DOHH2 (cell line): ENCODE measurements at regions not wholly inside any gene's neighbourhood (a gene's known extent, or its start where the extent isn't known, plus 50 kb on each side); places are given as distances from the start of the nearest gene placed in this dataset.

ENCODE experiments used
- H3F3A ChIP-seq: fragments of 200-600 bp; sonication (generic), shearing (Covaris generic); 2 replicates; pipeline ENCODE4 v1.6.0; 2016; ENCODE audit warnings: antibody characterized with exemption, mild to moderate bottlenecking; ENCODE audit not compliant: control insufficient read depth, insufficient read depth
- H3K27ac ChIP-seq: fragments of 200-600 bp; sonication (generic); 2 replicates; pipeline ENCODE4 v1.5.1; 2014; ENCODE audit warnings: low read depth, mild to moderate bottlenecking, low read length, moderate library complexity
- H3K27me3 ChIP-seq: fragments of 200-600 bp; sonication (generic); 2 replicates; pipeline ENCODE4 v1.6.1; 2014; ENCODE audit warnings: mild to moderate bottlenecking, low read length, mixed read lengths; ENCODE audit not compliant: control insufficient read depth
- H3K36me3 ChIP-seq: fragments of 200-600 bp; sonication (generic); 2 replicates; pipeline ENCODE4 v1.6.1; 2014; ENCODE audit warnings: mild to moderate bottlenecking, low read length, moderate library complexity, mixed read lengths; ENCODE audit not compliant: control insufficient read depth
- H3K4me1 ChIP-seq: fragments of 200-600 bp; sonication (generic); 2 replicates; pipeline ENCODE4 v1.6.1; 2014; ENCODE audit warnings: mild to moderate bottlenecking, low read length, mixed read lengths; ENCODE audit not compliant: control insufficient read depth
- H3K4me2 ChIP-seq: fragments of 200-600 bp; sonication (generic); 2 replicates; pipeline ENCODE4 v1.6.0; 2014; ENCODE audit warnings: mild to moderate bottlenecking, low read length, moderate library complexity
- H3K4me3 ChIP-seq: fragments of 200-600 bp; sonication (generic); 2 replicates; pipeline ENCODE4 v1.5.1; 2014; ENCODE audit warnings: mild to moderate bottlenecking, low read length, mixed read lengths
- H3K79me2 ChIP-seq: fragments of 200-600 bp; sonication (generic); 2 replicates; pipeline ENCODE4 v1.6.1; 2014; ENCODE audit warnings: mild to moderate bottlenecking, low read length, mixed read lengths; ENCODE audit not compliant: control insufficient read depth
- H3K9me2 ChIP-seq: fragments of 200-600 bp; sonication (generic); replicated peaks from 2 replicates; pipeline ENCODE4 v1.6.1; 2014; ENCODE audit warnings: mild to moderate bottlenecking, low read length, mixed read lengths; ENCODE audit not compliant: control insufficient read depth
- H3K9me3 ChIP-seq: fragments of 200-600 bp; sonication (generic); 2 replicates; pipeline ENCODE4 v1.6.1; 2014; ENCODE audit warnings: antibody characterized with exemption, low read length, mixed read lengths; ENCODE audit not compliant: control insufficient read depth, insufficient read depth
- H4K20me1 ChIP-seq: fragments of 200-600 bp; sonication (generic); 2 replicates; pipeline ENCODE4 v1.6.0; 2014; ENCODE audit warnings: low read depth, mild to moderate bottlenecking, antibody characterized with exemption, low read length, moderate library complexity; ENCODE audit not compliant: control insufficient read depth, insufficient read depth
- CTCF ChIP-seq: fragments of 200-600 bp; sonication (generic); IDR thresholded peaks from one replicate; pipeline ENCODE4 v1.5.1; 2014; ENCODE audit warnings: antibody characterized with exemption, mild to moderate bottlenecking, low read depth, low read length; ENCODE audit not compliant: poor library complexity, severe bottlenecking
- EZH2phosphoT487 ChIP-seq: fragments of 200-600 bp; sonication (generic); IDR thresholded peaks from 2 replicates; pipeline ENCODE4 v1.6.1; 2017; ENCODE audit warnings: borderline replicate concordance, mild to moderate bottlenecking, antibody characterized with exemption, low read length, moderate library complexity, mixed read lengths

GRCh38 chr4:110933341-110933740, 310.5 kb upstream of the PITX2 start:
- no peak overlapping the region for H3K4me2 ChIP-seq
- no peaks in the 10 kb centered on the region for H3K27me3 ChIP-seq
- H3K27ac ChIP-seq, result no peak overlapping the region
- H3K4me1 ChIP-seq, result no peaks in the 10 kb centered on the region
- H3F3A ChIP-seq, result no peaks in the 10 kb centered on the region
- H3K9me3 ChIP-seq, result no peaks in the 10 kb centered on the region
- no peaks in the 10 kb centered on the region for H3K79me2 ChIP-seq
- no peaks in the 10 kb centered on the region for H3K9me2 ChIP-seq
- no peaks in the 10 kb centered on the region for H3K36me3 ChIP-seq
- H4K20me1 ChIP-seq, result no peaks in the 10 kb centered on the region
- TF ChIP-seq EZH2phosphoT487, result no peak
- no peak for TF ChIP-seq CTCF
- no peak overlapping the region for H3K4me3 ChIP-seq

GRCh38 chr4:110944501-110944900, 321.6 kb upstream of the PITX2 start:
- Histone ChIP-seq H3K4me2 (no peak overlapping the region), H4K20me1 (no peaks in the 10 kb centered on the region), H3K79me2 (no peaks in the 10 kb centered on the region), H3K4me1 (no peaks in the 10 kb centered on the region), H3K27me3 (no peaks in the 10 kb centered on the region), H3K4me3 (no peak overlapping the region), H3K9me2 (no peaks in the 10 kb centered on the region), H3F3A (no peaks in the 10 kb centered on the region), H3K9me3 (no peaks in the 10 kb centered on the region), H3K36me3 (no peaks in the 10 kb centered on the region), H3K27ac (no peak overlapping the region)
- TF ChIP-seq EZH2phosphoT487 (no peak), CTCF (no peak)

- H3K79me2 ChIP-seq, result no peaks in the 10 kb centered on the region
- H3K36me3 ChIP-seq, result no peaks in the 10 kb centered on the region
- no peaks in the 10 kb centered on the region for H4K20me1 ChIP-seq
- no peaks in the 10 kb centered on the region for H3K27me3 ChIP-seq
- TF ChIP-seq EZH2phosphoT487 (no peak), CTCF (no peak)
- no peak overlapping the region for H3K4me2 ChIP-seq
- no peaks in the 10 kb centered on the region for H3K9me3 ChIP-seq
- no peaks in the 10 kb centered on the region for H3F3A ChIP-seq
- no peaks in the 10 kb centered on the region for H3K4me1 ChIP-seq
- H3K27ac ChIP-seq, result no peak overlapping the region
- no peak overlapping the region for H3K4me3 ChIP-seq
- H3K9me2 ChIP-seq, result no peaks in the 10 kb centered on the region
Measured at GRCh38 chr4:110945600-110945999, 322.7 kb upstream of the PITX2 start.

- Histone ChIP-seq H3K4me3 (no peak overlapping the region), H3K27me3 (no peaks in the 10 kb centered on the region), H3K9me2 (no peaks in the 10 kb centered on the region), H3K4me2 (no peak overlapping the region), H4K20me1 (no peaks in the 10 kb centered on the region), H3K9me3 (no peaks in the 10 kb centered on the region), H3K4me1 (no peaks in the 10 kb centered on the region), H3K27ac (no peak overlapping the region), H3K79me2 (no peaks in the 10 kb centered on the region), H3F3A (no peaks in the 10 kb centered on the region), H3K36me3 (no peaks in the 10 kb centered on the region)
- TF ChIP-seq CTCF (no peak), EZH2phosphoT487 (no peak)
Measured at GRCh38 chr4:110949542-110949941, 326.7 kb upstream of the PITX2 start.
